Thyroid gland (tissue), 4 donors: ENCODE measurements at regions not wholly inside any gene's neighbourhood (a gene's known extent, or its start where the extent isn't known, plus 50 kb on each side); places are given as distances from the start of the nearest gene placed in this dataset.

Source experiments
- DNase-seq, 2 donors: peaks; one replicate each; pipeline ENCODE4 v3.0.0-alpha.2; 2019
- H3K27ac ChIP-seq, 3 donors: fragments of 200-600 bp; sonication (generic); 1 replicate in 2 of 3; 2 replicates in 1 of 3; pipeline ENCODE4 v1.5.1; 2016 to 2019; ENCODE audit warnings: mild to moderate bottlenecking in 1 of 3, moderate library complexity in 1 of 3
- H3K27me3 ChIP-seq: fragments of 200-600 bp; sonication (generic); one replicate; pipeline ENCODE4 v1.5.1; 2019
- H3K36me3 ChIP-seq, 2 donors: fragments of 200-600 bp; sonication (generic); one replicate each; pipeline ENCODE4 v1.5.1; 2016 to 2019
- H3K4me1 ChIP-seq, 2 donors: fragments of 200-600 bp; sonication (generic); one replicate each; pipeline ENCODE4 v1.5.1; 2017 to 2019
- H3K4me3 ChIP-seq, 3 donors: fragments of 200-600 bp; sonication (generic); replicated peaks in 1 of 3; 1 replicate in 2 of 3; 2 replicates in 1 of 3; pipeline ENCODE4 v1.5.1; 2016; ENCODE audit warnings: mild to moderate bottlenecking in 1 of 3
- H3K9me3 ChIP-seq: fragments of 200-600 bp; sonication (generic); one replicate; pipeline ENCODE4 v1.5.1; 2017
- POLR2A ChIP-seq, 2 donors: fragments of 450-650 bp; IDR thresholded peaks; one replicate each; pipeline ENCODE4 v1.6.1; 2017; ENCODE audit warnings: antibody characterized with exemption in 2 of 2, mild to moderate bottlenecking in 2 of 2, moderate library complexity in 1 of 2
- WGBS, 2 donors: methylation state at CpG; one replicate each; pipeline ENCODE4 v1.1.5; 2017; 5-methylcytosine and 5-hydroxymethylcytosine counted together
- intact Hi-C: fragments of 100-400 bp; cut with DNase I; formaldehyde crosslinking; loops from one replicate; pipeline ENCODE4 v1.15.1; 2023
- TF ChIP-seq, protein P1 (sequence below), 6 experiments: fragments of 200-600 bp in 3 of 6; fragments of 450-650 bp in 3 of 6; sonication (generic) in 3 of 6; IDR thresholded peaks; one replicate each; pipeline ENCODE4 v1.5.1; 2016 to 2019; ENCODE audit warnings: antibody characterized with exemption in 6 of 6, mild to moderate bottlenecking in 2 of 6, inconsistent platforms in 1 of 6, moderate library complexity in 1 of 6

DNA sequence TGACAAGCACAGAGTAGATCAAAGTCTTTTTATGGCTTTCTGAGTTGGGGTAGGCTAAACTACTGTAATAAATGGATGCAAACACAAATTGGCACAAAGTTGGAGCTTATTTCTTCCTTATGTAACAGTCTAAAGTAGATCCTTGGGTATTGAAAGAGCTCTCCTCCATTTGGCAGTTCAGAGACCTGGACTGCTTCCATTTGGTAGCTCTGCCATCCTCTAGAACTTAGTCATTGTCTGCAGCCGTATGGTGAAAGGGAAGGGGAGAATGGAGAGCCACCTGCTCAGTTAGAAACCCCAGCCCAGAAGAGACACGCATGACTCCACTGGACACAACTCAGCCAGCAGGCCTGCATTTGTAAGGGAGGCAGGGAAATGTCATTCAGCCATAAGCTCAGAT lies 345.0 kb downstream of the DMAC1 start:
- no peak for DNase-seq
- no peaks in the 10 kb centered on the region for H3K27me3 ChIP-seq
- no peak overlapping the region for H3K27ac ChIP-seq
- H3K36me3 ChIP-seq = no peaks in the 10 kb centered on the region
- no peak overlapping the region for H3K4me3 ChIP-seq
- no peaks in the 10 kb centered on the region for H3K9me3 ChIP-seq
- TF ChIP-seq POLR2A (IDR thresholded peaks at IDR 0.05) = no peak
- TF ChIP-seq, protein P1, sequence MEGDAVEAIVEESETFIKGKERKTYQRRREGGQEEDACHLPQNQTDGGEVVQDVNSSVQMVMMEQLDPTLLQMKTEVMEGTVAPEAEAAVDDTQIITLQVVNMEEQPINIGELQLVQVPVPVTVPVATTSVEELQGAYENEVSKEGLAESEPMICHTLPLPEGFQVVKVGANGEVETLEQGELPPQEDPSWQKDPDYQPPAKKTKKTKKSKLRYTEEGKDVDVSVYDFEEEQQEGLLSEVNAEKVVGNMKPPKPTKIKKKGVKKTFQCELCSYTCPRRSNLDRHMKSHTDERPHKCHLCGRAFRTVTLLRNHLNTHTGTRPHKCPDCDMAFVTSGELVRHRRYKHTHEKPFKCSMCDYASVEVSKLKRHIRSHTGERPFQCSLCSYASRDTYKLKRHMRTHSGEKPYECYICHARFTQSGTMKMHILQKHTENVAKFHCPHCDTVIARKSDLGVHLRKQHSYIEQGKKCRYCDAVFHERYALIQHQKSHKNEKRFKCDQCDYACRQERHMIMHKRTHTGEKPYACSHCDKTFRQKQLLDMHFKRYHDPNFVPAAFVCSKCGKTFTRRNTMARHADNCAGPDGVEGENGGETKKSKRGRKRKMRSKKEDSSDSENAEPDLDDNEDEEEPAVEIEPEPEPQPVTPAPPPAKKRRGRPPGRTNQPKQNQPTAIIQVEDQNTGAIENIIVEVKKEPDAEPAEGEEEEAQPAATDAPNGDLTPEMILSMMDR (IDR thresholded peaks at IDR 0.05) = no peak
- intact Hi-C loops = no loop called here
- WGBS, 2 donors = 68 to 88% methylated on average over 2 of the region's 2 CpGs
- no peaks in the 10 kb centered on the region for H3K4me1 ChIP-seq

DNA sequence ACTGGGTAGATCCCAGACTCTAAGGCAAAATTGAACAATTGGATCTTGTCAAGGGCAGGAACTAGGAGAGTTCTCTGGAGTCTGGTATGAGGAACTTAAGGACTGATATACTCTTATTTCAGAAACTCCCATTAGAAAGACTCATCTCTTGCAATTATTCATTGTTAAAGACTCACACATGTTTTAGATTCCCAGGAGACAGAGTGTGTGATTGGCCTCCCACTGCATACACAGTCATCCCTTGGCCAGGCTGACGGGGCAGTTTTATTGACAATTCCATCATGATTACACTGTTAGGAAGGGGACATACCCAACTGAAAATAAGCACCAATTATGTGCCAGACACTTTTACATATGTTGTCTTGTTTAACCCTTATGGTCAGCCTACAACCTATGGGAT lies 347.2 kb downstream of the DMAC1 start:
- no peak overlapping the region for H3K4me3 ChIP-seq
- no peaks in the 10 kb centered on the region for H3K27me3 ChIP-seq
- H3K27ac ChIP-seq = no peak overlapping the region
- no peak for DNase-seq
- H3K4me1 ChIP-seq = no peaks in the 10 kb centered on the region
- H3K9me3 ChIP-seq = no peaks in the 10 kb centered on the region
- WGBS, 2 donors = 46 to 90% methylated on average over 1 of the region's 1 CpG
- TF ChIP-seq, protein P1 (IDR thresholded peaks at IDR 0.05) = no peak
- TF ChIP-seq POLR2A (IDR thresholded peaks at IDR 0.05) = no peak
- no peaks in the 10 kb centered on the region for H3K36me3 ChIP-seq
- intact Hi-C loops = no loop called here

DNA sequence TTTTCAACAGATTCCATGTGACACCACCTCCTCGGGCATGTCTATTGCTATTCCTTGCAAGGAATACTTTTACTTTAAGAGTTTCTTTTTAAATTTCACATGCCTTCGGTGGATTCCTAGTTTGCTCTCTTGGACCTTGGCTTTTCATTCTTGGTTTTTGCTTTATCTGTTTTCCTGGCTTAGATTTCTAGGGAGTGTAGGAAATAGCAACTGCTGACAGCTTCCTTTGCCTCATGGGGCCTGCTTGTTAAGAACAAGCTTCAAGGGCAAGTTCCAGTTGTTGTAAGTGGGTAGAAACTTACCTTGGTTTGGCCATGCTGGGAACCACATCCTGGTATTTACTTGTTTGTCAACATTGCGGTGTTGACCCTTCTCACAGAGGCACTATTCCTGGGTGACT lies 348.5 kb downstream of the DMAC1 start:
- H3K9me3 ChIP-seq = no peaks in the 10 kb centered on the region
- H3K4me3 ChIP-seq = no peak overlapping the region
- H3K4me1 ChIP-seq = no peaks in the 10 kb centered on the region
- 76 to 82% methylated on average over 3 of the region's 3 CpGs for WGBS, 2 donors
- no peak for DNase-seq
- no peak for TF ChIP-seq POLR2A (IDR thresholded peaks at IDR 0.05)
- TF ChIP-seq, protein P1 (IDR thresholded peaks at IDR 0.05) = no peak
- H3K27me3 ChIP-seq = no peaks in the 10 kb centered on the region
- no peak overlapping the region for H3K27ac ChIP-seq
- no peaks in the 10 kb centered on the region for H3K36me3 ChIP-seq
- intact Hi-C loops = no loop called here

DNA sequence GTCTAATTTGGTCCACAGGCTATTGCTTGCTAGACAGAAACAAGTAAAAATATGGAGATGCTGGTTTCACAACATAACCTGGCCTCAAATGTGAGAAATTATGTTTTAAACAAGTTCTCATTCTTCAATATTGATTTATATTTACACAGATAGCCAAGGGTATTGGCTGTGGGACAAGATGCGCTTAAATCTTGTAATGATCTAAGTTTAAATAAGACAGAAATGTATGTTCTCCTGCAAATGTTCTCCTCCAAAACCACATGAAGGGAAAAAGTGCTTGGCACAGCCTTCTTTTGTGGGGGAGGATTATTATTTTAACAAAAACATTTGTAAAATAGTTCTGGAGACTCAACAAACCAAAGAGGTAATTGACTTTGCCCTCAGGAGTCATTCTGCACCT lies 356.0 kb downstream of the DMAC1 start:
- Histone ChIP-seq H3K4me1 (no peaks in the 10 kb centered on the region), H3K36me3 (no peaks in the 10 kb centered on the region), H3K9me3 (no peaks in the 10 kb centered on the region), H3K27me3 (no peaks in the 10 kb centered on the region), H3K27ac (no peak overlapping the region), H3K4me3 (no peak overlapping the region)
- WGBS, 2 donors = 73 to 95% methylated on average over 1 of the region's 1 CpG
- TF ChIP-seq, protein P1 (IDR thresholded peaks at IDR 0.05) = no peak
- no peak for TF ChIP-seq POLR2A (IDR thresholded peaks at IDR 0.05)
- intact Hi-C loops = no loop called here
- no peak for DNase-seq

DNA sequence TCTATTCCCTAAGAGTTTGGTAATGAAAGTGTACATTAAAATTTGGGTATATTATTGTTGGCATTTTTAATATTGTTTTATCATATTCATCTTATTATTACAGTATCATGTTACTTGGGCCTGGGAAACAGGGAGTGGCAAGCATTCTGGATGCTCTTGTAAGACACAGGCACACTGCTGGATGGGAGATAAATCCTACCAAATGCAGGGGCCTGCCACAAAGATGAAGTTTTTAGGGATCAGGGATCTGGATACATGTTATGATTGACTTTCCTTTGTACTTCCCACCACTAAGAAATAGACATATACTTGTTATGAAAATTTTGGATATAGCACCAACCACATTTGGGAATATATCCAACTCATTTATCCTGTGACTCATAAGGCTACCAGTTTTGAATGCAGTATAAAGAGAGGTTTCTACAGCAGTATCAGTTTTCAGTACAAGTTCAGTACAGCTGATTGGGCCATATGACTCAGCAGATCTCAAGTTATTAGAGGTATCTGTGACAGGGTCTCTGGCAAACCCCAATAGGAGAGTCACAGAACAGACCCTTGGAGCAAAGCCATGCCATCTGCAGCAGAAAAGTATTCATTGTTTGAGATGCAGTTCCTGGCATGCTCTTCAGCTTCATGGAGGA lies 360.1 kb downstream of the DMAC1 start:
- H3K9me3 ChIP-seq = no peaks in the 10 kb centered on the region
- no peaks in the 10 kb centered on the region for H3K4me1 ChIP-seq
- H3K27ac ChIP-seq = no peak overlapping the region
- no peaks in the 10 kb centered on the region for H3K36me3 ChIP-seq
- TF ChIP-seq, protein P1 (IDR thresholded peaks at IDR 0.05) = no peak
- no peak for TF ChIP-seq POLR2A (IDR thresholded peaks at IDR 0.05)
- H3K4me3 ChIP-seq = no peak overlapping the region
- H3K27me3 ChIP-seq = no peaks in the 10 kb centered on the region
- intact Hi-C loops = no loop called here
- DNase-seq = no peak
